GM13976 (cell line): ENCODE measurements at regions not wholly inside any gene's neighbourhood (a gene's known extent, or its start where the extent isn't known, plus 50 kb on each side); places are given as distances from the start of the nearest gene placed in this dataset.

Source experiments
- DNase-seq: peaks from one replicate; pipeline ENCODE4 v3.0.0; 2012; ENCODE audit warnings: low spot score
- CTCF ChIP-seq: IDR thresholded peaks from 2 replicates; pipeline ENCODE4 v1.5.1; 2012; ENCODE audit warnings: borderline replicate concordance, mild to moderate bottlenecking; ENCODE audit not compliant: insufficient read depth; ENCODE audit errors: extremely low read depth, missing control alignments, control extremely low read depth
- in situ Hi-C: fragments of 300-500 bp; cut with MboI; formaldehyde crosslinking; loops from one replicate; pipeline ENCODE4 v1.12.0; 2022; ENCODE audit warnings: low sequenced_read_pairs, mixed read lengths, inconsistent platforms; ENCODE audit not compliant: unreplicated experiment

- in situ Hi-C loops, result no loop called here
- DNase-seq, result no peak
- no peak for TF ChIP-seq CTCF
Measured at GRCh38 chr2:193505620-193506019, 1310.9 kb upstream of the TMEFF2 start.

DNA sequence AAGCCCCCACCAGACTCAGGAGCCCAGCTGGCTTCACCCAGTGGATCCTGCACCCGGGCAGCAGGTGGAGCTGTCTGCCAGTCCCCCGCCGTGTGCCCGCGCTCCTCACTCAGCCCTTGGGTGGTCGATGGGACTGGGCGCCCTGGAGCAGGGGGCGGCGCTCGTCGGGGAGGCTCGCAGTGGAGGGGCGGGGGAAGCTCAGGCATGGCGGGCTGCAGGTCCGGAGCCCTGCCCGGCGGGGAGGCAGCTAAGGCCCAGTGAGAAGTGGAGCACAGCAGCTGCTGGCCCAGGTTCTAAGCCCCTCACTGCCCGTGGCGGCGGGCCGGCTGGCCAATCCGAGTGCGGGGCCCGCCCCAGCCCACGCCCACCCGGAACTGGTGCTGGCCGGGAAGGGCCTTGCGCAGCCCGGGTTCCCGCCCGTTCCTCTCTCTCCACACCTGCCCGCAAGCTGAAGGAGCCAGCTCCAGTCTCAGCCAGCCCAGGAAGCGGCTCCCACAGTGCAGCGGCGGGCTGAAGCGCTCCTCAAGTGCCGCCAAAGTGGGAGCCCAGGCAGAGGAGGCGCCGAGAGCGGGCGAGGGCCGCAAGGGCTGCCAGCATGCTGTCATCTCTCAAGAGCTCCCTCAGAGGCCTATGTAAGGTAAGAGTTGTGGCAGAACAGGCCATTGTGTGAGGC, 1307.8 kb upstream of the TMEFF2 start:
- no peak for DNase-seq
- in situ Hi-C loops, result no loop called here
- no peak for TF ChIP-seq CTCF

- no peak for DNase-seq
- in situ Hi-C loops, result no loop called here
Measured at GRCh38 chr2:193496786-193497185, 1302.1 kb upstream of the TMEFF2 start.

GRCh38 chr2:193482557-193482956, 1287.8 kb upstream of the TMEFF2 start:
- in situ Hi-C loops, result no loop called here
- TF ChIP-seq CTCF, result no peak
- no peak for DNase-seq

More at GRCh38 chr2:193496786-193497185, 1302.1 kb upstream of the TMEFF2 start:
- TF ChIP-seq CTCF, result no peak

GRCh38 chr2:193480187-193480586, 1285.5 kb upstream of the TMEFF2 start:
- no peak for TF ChIP-seq CTCF
- no peak for DNase-seq
- in situ Hi-C loops, result no loop called here

DNA sequence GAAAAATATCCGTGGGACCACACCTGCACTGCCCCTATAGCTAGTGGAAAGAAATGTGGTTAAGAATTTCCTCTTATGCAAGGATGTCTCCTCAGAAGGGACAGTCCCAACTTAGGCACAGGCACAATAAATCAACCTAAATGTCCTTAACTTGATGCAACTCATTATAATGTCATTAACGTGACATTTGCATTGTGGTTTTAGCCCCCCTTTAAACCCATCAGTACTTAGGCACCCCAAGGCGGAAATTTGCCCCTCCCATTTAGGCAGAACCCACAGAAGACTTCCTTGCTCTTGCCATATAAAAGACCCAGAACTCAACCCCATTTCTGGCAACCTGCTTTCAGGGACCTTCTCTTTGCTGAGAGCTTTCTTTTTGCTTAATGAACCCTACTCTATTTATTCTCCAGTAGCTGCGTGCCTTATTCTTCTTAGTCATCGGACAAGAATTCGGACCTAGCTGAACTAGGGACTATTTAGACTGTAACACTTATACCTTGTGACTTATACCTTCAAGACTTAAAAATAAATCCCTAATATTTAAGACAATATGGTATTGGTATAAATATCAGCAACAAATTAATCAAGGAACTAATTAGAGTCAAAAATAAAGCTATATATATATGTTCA, 1281.6 kb upstream of the TMEFF2 start:
- TF ChIP-seq CTCF, result no peak
- DNase-seq, result no peak
- in situ Hi-C loops, result no loop called here

DNA sequence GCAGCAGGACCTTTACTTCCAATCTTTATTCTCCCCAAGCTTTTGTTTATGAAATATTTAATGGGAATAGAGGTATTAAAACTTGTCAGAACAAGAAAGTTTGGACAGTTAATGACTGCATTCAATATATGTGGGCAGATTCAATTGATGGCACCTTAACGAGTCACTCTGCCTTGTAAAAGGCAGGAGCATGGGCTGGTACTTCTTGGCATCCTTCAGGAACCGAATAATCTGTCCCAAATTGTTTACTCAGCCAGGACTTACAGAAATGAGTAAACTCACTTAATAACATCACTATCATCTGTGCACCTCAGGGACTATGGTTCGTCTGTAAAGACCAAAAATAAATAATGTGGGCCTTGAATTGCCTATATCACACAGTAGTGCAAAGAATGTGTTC, 1280.3 kb upstream of the TMEFF2 start:
- DNase-seq, result no peak
- TF ChIP-seq CTCF, result no peak
- in situ Hi-C loops, result no loop called here
